HG03139 (cell line): ENCODE measurements at regions not wholly inside any gene's neighbourhood (a gene's known extent, or its start where the extent isn't known, plus 50 kb on each side); places are given as distances from the start of the nearest gene placed in this dataset.
"Not testable (repeated sequence)": the region's sequence is repeated elsewhere in the genome, so short reads cannot be mapped to it uniquely, and the experiment has no call there.

Experiments
- ATAC-seq: cut with Tn5 transposase; IDR thresholded peaks from one replicate; pipeline ENCODE4 v1.9.1; 2021; ENCODE audit not compliant: unreplicated experiment

GRCh38 chr10:28986117-28986792 lies 302.6 kb upstream of the LYZL1 start:
- no peak for ATAC-seq

GRCh38 chr10:28986856-28987255 lies 302.0 kb upstream of the LYZL1 start:
- no peak for ATAC-seq

- no peak for ATAC-seq
These were observed 301.1 kb upstream of the LYZL1 start for GRCh38 chr10:28987555-28988320.

- no peak for ATAC-seq
These were observed 299.9 kb upstream of the LYZL1 start for GRCh38 chr10:28988980-28989379.

- no peak for ATAC-seq
These were observed 297.3 kb upstream of the LYZL1 start for GRCh38 chr10:28991333-28992270.

GRCh38 chr10:28993056-28993455 lies 295.8 kb upstream of the LYZL1 start:
- ATAC-seq = no peak

- no peak for ATAC-seq
These were observed 295.0 kb upstream of the LYZL1 start for GRCh38 chr10:28993861-28994260.

GRCh38 chr10:28994802-28995201 lies 294.1 kb upstream of the LYZL1 start:
- not testable (repeated sequence) for ATAC-seq

- no peak for ATAC-seq
These were observed 293.4 kb upstream of the LYZL1 start for GRCh38 chr10:28995497-28995896.

- ATAC-seq = no peak
These were observed 292.5 kb upstream of the LYZL1 start for GRCh38 chr10:28996345-28996744.

GRCh38 chr10:28996947-28997551 lies 291.8 kb upstream of the LYZL1 start:
- ATAC-seq = no peak

GRCh38 chr10:28997734-28998133 lies 291.1 kb upstream of the LYZL1 start:
- no peak for ATAC-seq

GRCh38 chr10:29001801-29002200 lies 287.1 kb upstream of the LYZL1 start:
- ATAC-seq = no peak

GRCh38 chr10:29003014-29003413 lies 285.9 kb upstream of the LYZL1 start:
- ATAC-seq = not testable (repeated sequence)

GRCh38 chr10:29005988-29006387 lies 282.9 kb upstream of the LYZL1 start:
- no peak for ATAC-seq

GRCh38 chr10:29007370-29007747 lies 281.5 kb upstream of the LYZL1 start:
- ATAC-seq = no peak

- no peak for ATAC-seq
These were observed 280.9 kb upstream of the LYZL1 start for GRCh38 chr10:29007748-29008610.

GRCh38 chr10:29009464-29009863 lies 279.4 kb upstream of the LYZL1 start:
- ATAC-seq = no peak

- no peak for ATAC-seq
These were observed 277.4 kb upstream of the LYZL1 start for GRCh38 chr10:29011516-29011915.

GRCh38 chr10:29012926-29013554 lies 275.8 kb upstream of the LYZL1 start:
- ATAC-seq = no peak
